ENCODE measurements at regions not wholly inside any gene's neighbourhood (a gene's known extent, or its start where the extent isn't known, plus 50 kb on each side); places are given as distances from the start of the nearest gene placed in this dataset.
A peak's percentile ranks its signal among the peaks of the same experiment; 100 is the strongest.

DNA sequence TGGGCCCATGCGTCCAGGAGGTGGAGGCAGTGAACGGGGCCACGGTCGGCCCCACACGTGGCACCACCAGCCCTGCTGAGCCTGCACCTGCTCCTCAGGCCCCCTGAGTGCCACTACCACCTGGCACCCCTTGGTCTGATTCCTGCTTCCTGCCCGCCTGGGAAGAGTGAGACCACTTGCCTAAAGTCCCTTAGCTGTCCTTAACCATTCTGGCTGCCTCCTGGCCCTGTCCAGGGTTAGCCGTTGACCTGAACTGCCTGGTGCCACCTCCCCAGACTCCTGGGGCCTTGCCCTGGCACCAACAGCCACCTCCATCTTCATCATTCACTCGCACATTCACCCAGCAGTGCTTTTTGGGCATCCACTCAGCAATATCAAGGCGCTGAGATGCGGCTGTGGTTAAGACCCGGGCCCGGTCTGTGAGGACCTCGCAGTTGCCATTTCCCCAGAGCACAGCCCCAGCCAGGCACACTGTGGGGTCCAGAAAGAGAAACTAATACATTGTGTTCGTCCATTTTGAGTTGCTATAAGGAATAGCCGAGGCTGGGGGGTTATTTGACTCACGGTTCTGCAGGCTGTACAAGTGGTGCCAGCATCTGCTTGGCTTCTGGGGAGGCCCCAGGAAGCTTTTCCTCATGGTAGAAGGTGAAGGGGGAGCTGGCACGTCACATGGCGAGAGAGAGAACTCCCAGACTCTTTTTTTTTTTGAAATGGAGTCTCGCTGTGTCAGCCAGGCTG, 318.4 kb downstream of the SEC14L1 start:
- Histone ChIP-seq H3K4me3 (no peak overlapping the region), H3K4me1 (peaks cover 22 to 84% (median 49%) of the 10 kb centered on the region in 4 donors), H3K27me3 (no peaks in the 10 kb centered on the region), H3K27ac (peak overlapping the region; percentile 72 to 96 (median 92)), H3K36me3 (no peaks in the 10 kb centered on the region), H3K9me3 (no peaks in the 10 kb centered on the region)
- TF ChIP-seq, protein P1, sequence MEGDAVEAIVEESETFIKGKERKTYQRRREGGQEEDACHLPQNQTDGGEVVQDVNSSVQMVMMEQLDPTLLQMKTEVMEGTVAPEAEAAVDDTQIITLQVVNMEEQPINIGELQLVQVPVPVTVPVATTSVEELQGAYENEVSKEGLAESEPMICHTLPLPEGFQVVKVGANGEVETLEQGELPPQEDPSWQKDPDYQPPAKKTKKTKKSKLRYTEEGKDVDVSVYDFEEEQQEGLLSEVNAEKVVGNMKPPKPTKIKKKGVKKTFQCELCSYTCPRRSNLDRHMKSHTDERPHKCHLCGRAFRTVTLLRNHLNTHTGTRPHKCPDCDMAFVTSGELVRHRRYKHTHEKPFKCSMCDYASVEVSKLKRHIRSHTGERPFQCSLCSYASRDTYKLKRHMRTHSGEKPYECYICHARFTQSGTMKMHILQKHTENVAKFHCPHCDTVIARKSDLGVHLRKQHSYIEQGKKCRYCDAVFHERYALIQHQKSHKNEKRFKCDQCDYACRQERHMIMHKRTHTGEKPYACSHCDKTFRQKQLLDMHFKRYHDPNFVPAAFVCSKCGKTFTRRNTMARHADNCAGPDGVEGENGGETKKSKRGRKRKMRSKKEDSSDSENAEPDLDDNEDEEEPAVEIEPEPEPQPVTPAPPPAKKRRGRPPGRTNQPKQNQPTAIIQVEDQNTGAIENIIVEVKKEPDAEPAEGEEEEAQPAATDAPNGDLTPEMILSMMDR (IDR thresholded peaks at IDR 0.05) = no peak
- TF ChIP-seq EP300 (IDR thresholded peaks at IDR 0.05; ENCODE audit: low read depth) = no peak
- TF ChIP-seq POLR2A (IDR thresholded peaks at IDR 0.05) = no peak
- intact Hi-C loops (cut with DNase I; ENCODE audit: low total_unique reads) = no loop called here
- in situ Hi-C loops (cut with MboI; ENCODE audit: low pct_ligation_motif_present in 1 of 4, low pct_unique_long_range_greater_than_20kb in 1 of 4, low sequenced_read_pairs in 3 of 4) = no loop called here
- 77% methylated on average over 19 of the region's 19 CpGs; no CpG with 5 or more reads in 1 of the 2 donors for WGBS, 2 donors (ENCODE audit: low coverage in 1 of 2)
- no peak for DNase-seq

GRCh38 chr17:77460514-77461046, 319.8 kb downstream of the SEC14L1 start:
- no peak for DNase-seq
- peaks cover 28 to 81% (median 46%) of the 10 kb centered on the region in 4 donors for H3K4me1 ChIP-seq
- peak overlapping the region; percentile 72 to 96 (median 92) for H3K27ac ChIP-seq
- H3K4me3 ChIP-seq = peak overlapping the region in 1 of 4 donors; percentile 16
- in situ Hi-C loops (cut with MboI; ENCODE audit: low pct_ligation_motif_present in 1 of 4, low pct_unique_long_range_greater_than_20kb in 1 of 4, low sequenced_read_pairs in 3 of 4) (no loop called here), intact Hi-C loops (cut with DNase I; ENCODE audit: low total_unique reads) (no loop called here)
- H3K9me3 ChIP-seq = no peaks in the 10 kb centered on the region
- no peaks in the 10 kb centered on the region for H3K36me3 ChIP-seq
- no peak for TF ChIP-seq POLR2A (IDR thresholded peaks at IDR 0.05)
- TF ChIP-seq EP300 (IDR thresholded peaks at IDR 0.05; ENCODE audit: low read depth) = no peak
- TF ChIP-seq, protein P1 (IDR thresholded peaks at IDR 0.05) = no peak
- TF ChIP-seq POLR2AphosphoS5 (IDR thresholded peaks at IDR 0.05) = no peak
- H3K27me3 ChIP-seq = no peaks in the 10 kb centered on the region
- 40% methylated on average over 6 of the region's 9 CpGs; no CpG with 5 or more reads in 1 of the 2 donors for WGBS, 2 donors (ENCODE audit: low coverage in 1 of 2)

- 60 to 64% methylated on average over 11 to 16 of the region's 16 CpGs for WGBS, 2 donors (ENCODE audit: low coverage in 1 of 2)
These were observed 320.7 kb downstream of the SEC14L1 start for GRCh38 chr17:77461277-77462057.

More at GRCh38 chr17:77461277-77462057, 320.7 kb downstream of the SEC14L1 start:
- H3K4me3 ChIP-seq = peak overlapping the region in 1 of 4 donors; percentile 4
- H3K4me1 ChIP-seq = peaks cover 35 to 87% (median 52%) of the 10 kb centered on the region in 4 donors
- H3K9me3 ChIP-seq = no peaks in the 10 kb centered on the region
- TF ChIP-seq, protein P1 (IDR thresholded peaks at IDR 0.05) = no peak
- TF ChIP-seq POLR2AphosphoS5 (IDR thresholded peaks at IDR 0.05) (no peak), POLR2A (IDR thresholded peaks at IDR 0.05) (no peak), EP300 (IDR thresholded peaks at IDR 0.05; ENCODE audit: low read depth) (no peak)
- peak overlapping the region; percentile 72 to 96 (median 92) for H3K27ac ChIP-seq
- H3K27me3 ChIP-seq = no peaks in the 10 kb centered on the region
- in situ Hi-C loops (cut with MboI; ENCODE audit: low pct_ligation_motif_present in 1 of 4, low pct_unique_long_range_greater_than_20kb in 1 of 4, low sequenced_read_pairs in 3 of 4) = no loop called here
- no peak for DNase-seq
- no peaks in the 10 kb centered on the region for H3K36me3 ChIP-seq
- intact Hi-C loops (cut with DNase I; ENCODE audit: low total_unique reads) = no loop called here

Data from transverse colon (tissue), 4 donors.